Mesodermal cell (in vitro differentiated cells): ENCODE measurements at regions not wholly inside any gene's neighbourhood (a gene's known extent, or its start where the extent isn't known, plus 50 kb on each side); places are given as distances from the start of the nearest gene placed in this dataset.

ENCODE experiments used
- H3K27ac ChIP-seq: 2 replicates; pipeline ENCODE4 v1.7.0; 2013; ENCODE audit warnings: mild to moderate bottlenecking, low read depth, low read length, moderate library complexity; ENCODE audit not compliant: severe bottlenecking
- H3K36me3 ChIP-seq: 2 replicates; pipeline ENCODE4 v1.7.1; 2013; ENCODE audit warnings: mild to moderate bottlenecking, low read length, moderate library complexity; ENCODE audit not compliant: control insufficient read depth, insufficient read depth
- H3K4me1 ChIP-seq: one replicate; pipeline ENCODE4 v1.7.1; 2013; ENCODE audit warnings: mild to moderate bottlenecking, low read length; ENCODE audit not compliant: insufficient read depth, control insufficient read depth, poor library complexity, severe bottlenecking
- H3K4me3 ChIP-seq: 2 replicates; pipeline ENCODE4 v1.7.0; 2013; ENCODE audit warnings: low read length, control low read depth, mild to moderate bottlenecking; ENCODE audit not compliant: insufficient read depth, poor library complexity, severe bottlenecking; ENCODE audit errors: extremely low read depth
- H3K9me3 ChIP-seq: 2 replicates; pipeline ENCODE4 v1.7.1; 2013; ENCODE audit warnings: mild to moderate bottlenecking, low read length, moderate library complexity; ENCODE audit not compliant: control insufficient read depth
- WGBS, 2 experiments: methylation state at CpG; one replicate each; pipeline ENCODE4 v1.1.5; 2013; ENCODE audit warnings: missing lambda C conversion rate in 2 of 2; ENCODE audit not compliant: insufficient coverage in 2 of 2; 5-methylcytosine and 5-hydroxymethylcytosine counted together

DNA sequence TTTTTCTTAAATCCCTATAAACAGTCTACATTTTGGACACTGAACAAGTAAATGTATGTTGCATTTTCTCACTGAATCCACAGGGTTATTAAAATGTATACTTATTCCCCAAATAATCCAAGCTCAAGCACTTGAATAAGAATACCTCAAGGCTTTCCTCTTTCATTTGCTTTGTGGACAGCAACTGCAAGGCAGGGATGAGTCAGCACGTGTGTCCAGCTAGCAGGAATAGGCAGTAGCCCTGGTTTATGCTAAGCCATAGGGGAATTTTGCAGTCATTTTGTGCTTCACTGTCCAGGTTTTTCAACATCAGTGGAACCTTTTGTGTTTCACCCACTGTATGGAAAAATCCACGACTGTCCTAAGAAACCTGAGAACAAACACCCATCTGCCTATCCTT lies 96.7 kb upstream of the KCNMB2 start:
- Histone ChIP-seq H3K36me3 (no peaks in the 10 kb centered on the region), H3K4me3 (no peak overlapping the region), H3K27ac (no peak overlapping the region), H3K9me3 (no peaks in the 10 kb centered on the region), H3K4me1 (no peaks in the 10 kb centered on the region)
- 57 to 67% methylated on average over 2 of the region's 2 CpGs for WGBS, 2 experiments

DNA sequence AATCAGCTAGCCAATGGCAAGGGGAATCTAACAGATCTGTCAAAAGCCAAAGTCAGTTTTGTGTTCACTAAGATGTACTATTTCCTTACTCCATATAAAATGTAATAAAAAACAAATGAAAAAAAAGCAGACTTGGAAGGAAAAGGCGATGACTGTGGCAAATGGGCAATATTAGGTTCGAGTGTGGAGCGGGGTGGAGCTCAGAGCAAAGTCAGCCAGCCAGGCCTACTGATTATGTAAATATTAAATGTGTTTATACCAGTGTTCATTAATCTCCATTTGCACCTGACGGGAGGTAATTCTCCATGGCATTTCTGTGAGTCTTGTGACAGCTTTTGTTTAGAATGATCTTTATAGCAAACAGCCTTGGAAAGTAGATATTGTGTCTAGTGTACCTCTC lies 96.2 kb upstream of the KCNMB2 start:
- H3K36me3 ChIP-seq = no peaks in the 10 kb centered on the region
- WGBS, 2 experiments = 88% methylated on average over 4 of the region's 4 CpGs; no CpG with 5 or more reads in 1 of the 2 experiments
- H3K9me3 ChIP-seq = no peaks in the 10 kb centered on the region
- H3K4me1 ChIP-seq = no peaks in the 10 kb centered on the region
- no peak overlapping the region for H3K27ac ChIP-seq
- no peak overlapping the region for H3K4me3 ChIP-seq

DNA sequence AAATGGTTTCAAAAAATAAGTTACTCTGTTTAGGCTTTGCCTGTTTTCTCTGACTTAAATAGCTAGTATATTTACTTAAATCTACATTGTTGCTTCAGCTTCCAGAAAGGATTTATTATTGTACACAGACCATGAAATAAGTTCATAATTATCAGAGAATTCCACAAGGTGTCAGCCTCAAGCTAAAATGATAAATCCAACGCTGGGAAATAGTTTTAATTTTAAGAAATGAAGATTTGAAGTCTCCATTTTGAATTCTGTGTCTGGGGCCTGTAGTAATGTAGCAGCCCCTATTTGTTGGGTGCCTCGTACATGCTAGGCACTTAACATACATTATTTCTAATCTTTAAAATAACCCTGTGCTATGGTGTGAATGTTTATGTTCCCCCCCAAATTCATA lies 92.6 kb upstream of the KCNMB2 start:
- Histone ChIP-seq H3K4me1 (no peaks in the 10 kb centered on the region), H3K9me3 (no peaks in the 10 kb centered on the region), H3K27ac (no peak overlapping the region), H3K4me3 (no peak overlapping the region), H3K36me3 (no peaks in the 10 kb centered on the region)
- WGBS, 2 experiments = no CpG with 5 or more reads among the region's 2 CpGs

- WGBS, 2 experiments = 94 to 97% methylated on average over 3 of the region's 4 CpGs
- no peak overlapping the region for H3K4me3 ChIP-seq
- no peaks in the 10 kb centered on the region for H3K4me1 ChIP-seq
- no peaks in the 10 kb centered on the region for H3K36me3 ChIP-seq
- H3K27ac ChIP-seq = no peak overlapping the region
- no peaks in the 10 kb centered on the region for H3K9me3 ChIP-seq
Observed at GRCh38 chr3:178445139-178445538, 91.1 kb upstream of the KCNMB2 start.

GRCh38 chr3:178446059-178446458 lies 90.2 kb upstream of the KCNMB2 start:
- WGBS, 2 experiments = no CpG with 5 or more reads among the region's 1 CpG
- H3K27ac ChIP-seq = no peak overlapping the region

GRCh38 chr3:178450476-178450875 lies 85.8 kb upstream of the KCNMB2 start:
- Histone ChIP-seq H3K4me3 (no peak overlapping the region), H3K27ac (no peak overlapping the region), H3K36me3 (no peaks in the 10 kb centered on the region), H3K4me1 (no peaks in the 10 kb centered on the region), H3K9me3 (no peaks in the 10 kb centered on the region)
- 60 to 70% methylated on average over 2 of the region's 3 CpGs for WGBS, 2 experiments

More at GRCh38 chr3:178446059-178446458, 90.2 kb upstream of the KCNMB2 start:
- Histone ChIP-seq H3K4me3 (no peak overlapping the region), H3K36me3 (no peaks in the 10 kb centered on the region), H3K9me3 (no peaks in the 10 kb centered on the region), H3K4me1 (no peaks in the 10 kb centered on the region)

GRCh38 chr3:178451799-178452198 lies 84.4 kb upstream of the KCNMB2 start:
- no peaks in the 10 kb centered on the region for H3K36me3 ChIP-seq
- H3K4me1 ChIP-seq = no peaks in the 10 kb centered on the region
- H3K27ac ChIP-seq = no peak overlapping the region
- no peak overlapping the region for H3K4me3 ChIP-seq
- H3K9me3 ChIP-seq = no peaks in the 10 kb centered on the region

DNA sequence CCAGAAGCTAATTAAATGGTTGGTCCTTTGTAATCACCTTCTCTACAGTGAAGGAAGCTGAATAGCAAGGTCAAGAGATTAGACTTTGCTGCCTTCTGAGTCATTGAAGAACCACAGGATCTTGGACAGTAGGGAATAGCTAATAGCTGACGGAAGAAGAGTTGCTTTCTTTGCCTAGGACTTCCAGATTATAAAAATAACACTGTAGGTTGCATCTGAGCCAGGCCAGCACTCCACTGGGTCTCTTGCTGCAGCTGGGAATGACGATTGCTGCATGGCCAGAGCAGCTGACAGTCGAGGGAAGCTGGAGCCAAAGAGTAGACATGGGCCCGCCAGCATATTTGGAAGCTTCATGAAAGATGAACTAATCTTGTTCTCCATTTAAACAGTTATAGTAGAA lies 81.5 kb upstream of the KCNMB2 start:
- no peaks in the 10 kb centered on the region for H3K9me3 ChIP-seq
- no peak overlapping the region for H3K4me3 ChIP-seq
- 81% methylated on average over 3 of the region's 4 CpGs; no CpG with 5 or more reads in 1 of the 2 experiments for WGBS, 2 experiments
- H3K36me3 ChIP-seq = no peaks in the 10 kb centered on the region
- no peaks in the 10 kb centered on the region for H3K4me1 ChIP-seq
- H3K27ac ChIP-seq = no peak overlapping the region

- no CpG with 5 or more reads among the region's 1 CpG for WGBS, 2 experiments
- Histone ChIP-seq H3K27ac (no peak overlapping the region), H3K36me3 (no peaks in the 10 kb centered on the region), H3K9me3 (no peaks in the 10 kb centered on the region), H3K4me3 (no peak overlapping the region), H3K4me1 (no peaks in the 10 kb centered on the region)
Observed at GRCh38 chr3:178455226-178455625, 81.0 kb upstream of the KCNMB2 start.

DNA sequence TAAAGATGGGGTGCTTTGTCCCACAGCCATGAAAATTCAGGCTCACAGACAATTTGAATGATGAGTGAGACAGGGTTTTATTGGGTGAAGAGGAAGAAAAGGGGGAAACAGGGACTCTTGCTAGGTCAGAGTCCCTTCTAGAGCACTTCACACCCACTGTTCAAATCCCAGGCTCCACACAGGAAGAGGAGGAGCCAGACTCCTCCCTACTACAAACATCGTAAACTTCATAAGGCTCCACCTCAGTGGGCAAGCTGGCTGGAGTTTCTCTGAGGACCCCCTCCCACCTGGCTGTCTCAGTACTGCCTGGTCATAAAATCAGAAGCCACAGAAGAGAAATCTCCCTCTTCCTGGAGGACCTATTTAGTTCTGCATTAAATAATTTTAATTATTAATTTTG lies 80.3 kb upstream of the KCNMB2 start:
- Histone ChIP-seq H3K9me3 (no peaks in the 10 kb centered on the region), H3K4me3 (no peak overlapping the region), H3K27ac (no peak overlapping the region), H3K36me3 (no peaks in the 10 kb centered on the region), H3K4me1 (no peaks in the 10 kb centered on the region)
- 83% methylated on average over 1 of the region's 1 CpG; no CpG with 5 or more reads in 1 of the 2 experiments for WGBS, 2 experiments

DNA sequence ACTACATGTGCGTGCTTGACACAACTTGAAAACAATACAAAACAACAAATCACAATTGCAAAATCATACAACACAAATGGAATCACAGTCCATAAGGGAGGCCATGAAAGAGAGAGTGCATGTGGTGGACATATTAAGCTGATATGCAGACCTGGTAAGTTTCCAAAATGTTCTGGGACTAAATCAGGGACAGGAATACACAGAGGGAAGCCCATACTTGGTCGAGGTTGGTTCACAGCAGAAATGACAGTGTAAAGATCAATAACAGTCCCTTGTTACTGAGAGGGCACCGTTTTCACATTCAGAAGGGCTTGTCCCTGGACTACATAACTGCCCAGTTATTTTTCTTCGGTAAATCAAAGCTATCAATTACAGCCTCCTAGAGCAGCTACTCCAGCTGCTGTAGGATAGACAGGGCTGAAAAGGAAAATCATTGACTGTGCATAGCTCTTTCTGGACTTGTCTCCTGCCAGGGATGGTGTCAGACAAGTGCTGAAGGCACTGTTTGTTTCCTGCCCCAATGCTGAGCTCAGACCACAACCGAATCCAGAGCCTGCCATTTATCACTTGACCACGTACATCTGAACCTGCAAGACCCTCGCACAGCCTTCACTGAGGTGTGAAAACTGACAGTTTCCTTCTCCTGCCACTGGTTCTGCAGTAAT lies 79.5 kb upstream of the KCNMB2 start:
- no peak overlapping the region for H3K27ac ChIP-seq
- H3K4me3 ChIP-seq = no peak overlapping the region
- 72 to 88% methylated on average over 4 to 5 of the region's 7 CpGs for WGBS, 2 experiments

More for the DNA sequence above, 79.5 kb upstream of the KCNMB2 start:
- H3K4me1 ChIP-seq = no peaks in the 10 kb centered on the region
- no peaks in the 10 kb centered on the region for H3K36me3 ChIP-seq
- H3K9me3 ChIP-seq = no peaks in the 10 kb centered on the region
